Glomerular visceral epithelial cell (primary cell): ENCODE measurements at regions not wholly inside any gene's neighbourhood (a gene's known extent, or its start where the extent isn't known, plus 50 kb on each side); places are given as distances from the start of the nearest gene placed in this dataset.

Experiments
- DNase-seq: peaks from one replicate; pipeline ENCODE4 v3.0.0-alpha.2; 2016; ENCODE audit errors: extremely low spot score

DNA sequence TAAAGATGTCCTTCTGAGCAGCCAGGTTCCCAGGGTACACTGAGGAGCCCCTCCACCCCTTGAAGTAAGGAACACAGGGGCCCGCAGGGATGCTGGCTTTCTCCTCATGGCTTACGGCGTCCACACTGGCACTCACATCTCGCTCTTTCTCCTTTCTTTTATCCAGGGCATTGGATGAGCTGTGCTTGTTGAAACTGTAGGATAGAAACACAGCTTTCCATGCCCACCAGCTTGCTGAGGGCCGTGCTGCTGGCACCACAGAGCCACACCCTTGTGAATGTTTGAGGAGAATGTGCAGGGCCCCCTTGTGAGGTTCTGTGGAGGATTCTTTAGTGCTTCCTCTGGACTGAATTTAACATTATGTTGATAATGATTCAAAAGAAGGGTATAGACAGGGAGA lies 51.7 kb upstream of the B3GAT1 start:
- no peak for DNase-seq
